Panc1 (cell line): ENCODE measurements at regions not wholly inside any gene's neighbourhood (a gene's known extent, or its start where the extent isn't known, plus 50 kb on each side); places are given as distances from the start of the nearest gene placed in this dataset.

Experiments
- ATAC-seq: fragments of 200-7000 bp; cut with Tn5 transposase; 2 replicates; pipeline ENCODE4 v1.9.1; 2020; ENCODE audit warnings: mild to moderate bottlenecking, moderate library complexity
- BruUV-seq: library from RNA; stranded (reverse); fragments of 400-500 nt; replicated peaks from 2 replicates; lab custom pipeline; 2021; lab: Mats Ljungman, UMichigan
- CTCF ChIA-PET: fragments of 300-600 bp; sonication (Branson Sonifier 250); formaldehyde crosslinking; loops from one replicate; lab custom pipeline; 2022; ENCODE audit warnings: antibody characterized with exemption; lab: Charles Lee
- POLR2A ChIA-PET: fragments of 300-600 bp; sonication (Branson Sonifier 250); formaldehyde crosslinking; loops from one replicate; lab custom pipeline; 2022; ENCODE audit warnings: antibody characterized with exemption; lab: Charles Lee
- DNase-seq: peaks from one replicate; pipeline ENCODE4 v3.0.0-alpha.2; 2010; ENCODE audit warnings: low read depth, low spot score
- H3K27ac ChIP-seq: 2 replicates; pipeline ENCODE4 v1.5.1; 2011; ENCODE audit warnings: mild to moderate bottlenecking, low read length, inconsistent platforms
- H3K27me3 ChIP-seq: fragments of 200-500 bp; sonication (Bioruptor generic); 2 replicates; pipeline ENCODE4 v1.6.0; 2014; ENCODE audit warnings: low read length, inconsistent platforms; ENCODE audit not compliant: control insufficient read depth, insufficient read depth
- H3K36me3 ChIP-seq: fragments of 200-500 bp; sonication (Bioruptor generic); 2 replicates; pipeline ENCODE4 v1.5.1; 2014; ENCODE audit warnings: inconsistent platforms, mild to moderate bottlenecking, low read length, moderate library complexity; ENCODE audit not compliant: control insufficient read depth, insufficient read depth
- H3K4me1 ChIP-seq: 2 replicates; pipeline ENCODE4 v1.5.1; 2011; ENCODE audit warnings: inconsistent platforms, mild to moderate bottlenecking, low read length, moderate library complexity; ENCODE audit not compliant: control insufficient read depth, insufficient read depth
- H3K4me3 ChIP-seq, 2 experiments: 2 replicates each; pipeline ENCODE4 v1.5.1; 2011 to 2012; ENCODE audit warnings: low read depth in 2 of 2, low read length in 2 of 2, mild to moderate bottlenecking in 2 of 2, inconsistent platforms in 1 of 2, moderate library complexity in 1 of 2
- H3K9me3 ChIP-seq: fragments of 200-500 bp; sonication (Bioruptor generic); 2 replicates; pipeline ENCODE4 v1.5.1; 2014; ENCODE audit warnings: low read depth, mild to moderate bottlenecking, inconsistent platforms, low read length, moderate library complexity; ENCODE audit not compliant: control insufficient read depth, insufficient read depth
- CTCF ChIP-seq: fragments of 450-650 bp; IDR thresholded peaks from 2 replicates; pipeline ENCODE4 v1.5.1; 2017; ENCODE audit warnings: mild to moderate bottlenecking
- POLR2AphosphoS5 ChIP-seq: IDR thresholded peaks from 2 replicates; pipeline ENCODE4 v1.6.1; 2012; ENCODE audit warnings: mild to moderate bottlenecking, low read depth, low read length, moderate library complexity
- REST ChIP-seq, 2 experiments: IDR thresholded peaks; 2 replicates each; pipeline ENCODE4 v1.6.1; 2011 to 2012; ENCODE audit warnings: low read depth in 2 of 2, control low read depth in 1 of 2, low read length in 1 of 2, mild to moderate bottlenecking in 1 of 2, moderate library complexity in 1 of 2; ENCODE audit not compliant: insufficient read depth in 1 of 2
- SIN3A ChIP-seq: IDR thresholded peaks from 2 replicates; pipeline ENCODE4 v1.6.1; 2012; ENCODE audit warnings: low read depth, mild to moderate bottlenecking, low read length, moderate library complexity, borderline replicate concordance; ENCODE audit not compliant: insufficient read depth
- TCF7L2 ChIP-seq: IDR thresholded peaks from 2 replicates; pipeline ENCODE4 v1.6.1; 2011; ENCODE audit warnings: mild to moderate bottlenecking, low read depth, low read length, inconsistent platforms
- in situ Hi-C: cut with HindIII; loops from 2 replicates; pipeline ENCODE4 v1.10.0; 2016; ENCODE audit warnings: low sequenced_read_pairs, low pct_unique_long_range_greater_than_20kb
- intact Hi-C: fragments of 100-400 bp; cut with micrococcal nuclease; formaldehyde crosslinking; loops from one replicate; pipeline ENCODE4 v1.10.0; 2022; ENCODE audit not compliant: unreplicated experiment

- POLR2A ChIA-PET, result no interaction called here
- BruUV-seq, result no TSS peak
- no peak overlapping the region for H3K4me3 ChIP-seq
- TF ChIP-seq TCF7L2 (no peak), REST (IDR thresholded peaks at IDR 0.05; ENCODE audit: insufficient read depth in 1 of 2, low read depth in 2 of 2, low read length in 1 of 2) (no peak), POLR2AphosphoS5 (no peak), SIN3A (no peak), CTCF (no peak)
- no peaks in the 10 kb centered on the region for H3K27me3 ChIP-seq
- ATAC-seq (no peak), DNase-seq (no peak)
- CTCF ChIA-PET, result no interaction called here
- H3K9me3 ChIP-seq, result no peaks in the 10 kb centered on the region
- in situ Hi-C loops, result no loop called here
- H3K4me1 ChIP-seq, result no peaks in the 10 kb centered on the region
- no peaks in the 10 kb centered on the region for H3K36me3 ChIP-seq
- intact Hi-C loops, result no loop called here
- H3K27ac ChIP-seq, result no peak overlapping the region
Observed at GRCh38 chr6:92763680-92764079, 655.7 kb downstream of the EPHA7 start.

DNA sequence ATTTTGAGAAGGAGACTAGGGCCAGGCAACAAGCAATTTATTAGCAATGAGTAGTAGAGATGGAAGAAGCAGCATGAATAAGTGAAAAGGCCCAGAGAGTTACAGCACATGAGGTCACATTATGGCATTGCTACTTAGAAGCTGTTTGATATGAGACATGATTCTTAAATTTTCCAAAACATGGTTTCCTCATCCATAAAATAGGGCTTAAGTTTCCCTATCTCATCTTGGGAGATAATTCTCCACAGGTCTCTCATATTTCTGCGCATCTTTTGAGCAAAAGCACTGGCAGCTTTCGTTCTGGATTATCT lies 656.1 kb downstream of the EPHA7 start:
- no peak overlapping the region for H3K27ac ChIP-seq
- no peak overlapping the region for H3K4me3 ChIP-seq
- TF ChIP-seq TCF7L2 (no peak), SIN3A (no peak), REST (IDR thresholded peaks at IDR 0.05; ENCODE audit: insufficient read depth in 1 of 2, low read depth in 2 of 2, low read length in 1 of 2) (no peak), CTCF (no peak), POLR2AphosphoS5 (no peak)
- DNase-seq (no peak), ATAC-seq (no peak)
- no peaks in the 10 kb centered on the region for H3K4me1 ChIP-seq
- intact Hi-C loops, result no loop called here
- no peaks in the 10 kb centered on the region for H3K9me3 ChIP-seq
- no peaks in the 10 kb centered on the region for H3K36me3 ChIP-seq
- in situ Hi-C loops, result no loop called here
- no peaks in the 10 kb centered on the region for H3K27me3 ChIP-seq
- ChIA-PET POLR2A (no interaction called here), CTCF (no interaction called here)
- no TSS peak for BruUV-seq
